ENCODE measurements at regions not wholly inside any gene's neighbourhood (a gene's known extent, or its start where the extent isn't known, plus 50 kb on each side); places are given as distances from the start of the nearest gene placed in this dataset.
"Not testable (repeated sequence)": the region's sequence is repeated elsewhere in the genome, so short reads cannot be mapped to it uniquely, and the experiment has no call there.

DNA sequence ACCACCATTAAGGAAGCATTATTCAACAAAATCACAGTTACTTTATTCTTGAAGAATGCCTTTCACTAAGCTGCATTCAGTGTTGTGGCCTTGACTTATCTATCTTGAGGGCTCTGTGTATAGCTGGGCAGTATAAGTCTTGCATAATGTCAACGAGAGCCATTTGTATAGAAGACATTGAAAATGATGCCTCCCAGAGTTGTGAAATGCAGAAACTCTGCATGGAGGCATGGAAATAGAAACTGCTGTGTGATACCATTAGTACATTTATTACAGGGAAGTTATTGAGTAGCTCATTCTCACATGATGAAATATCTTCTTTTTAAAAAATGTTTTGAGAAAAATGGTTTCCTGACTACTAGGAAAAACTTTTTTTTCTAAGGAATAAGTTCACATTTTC lies 111.4 kb upstream of the SNX7 start:
- TF ChIP-seq, protein P1, sequence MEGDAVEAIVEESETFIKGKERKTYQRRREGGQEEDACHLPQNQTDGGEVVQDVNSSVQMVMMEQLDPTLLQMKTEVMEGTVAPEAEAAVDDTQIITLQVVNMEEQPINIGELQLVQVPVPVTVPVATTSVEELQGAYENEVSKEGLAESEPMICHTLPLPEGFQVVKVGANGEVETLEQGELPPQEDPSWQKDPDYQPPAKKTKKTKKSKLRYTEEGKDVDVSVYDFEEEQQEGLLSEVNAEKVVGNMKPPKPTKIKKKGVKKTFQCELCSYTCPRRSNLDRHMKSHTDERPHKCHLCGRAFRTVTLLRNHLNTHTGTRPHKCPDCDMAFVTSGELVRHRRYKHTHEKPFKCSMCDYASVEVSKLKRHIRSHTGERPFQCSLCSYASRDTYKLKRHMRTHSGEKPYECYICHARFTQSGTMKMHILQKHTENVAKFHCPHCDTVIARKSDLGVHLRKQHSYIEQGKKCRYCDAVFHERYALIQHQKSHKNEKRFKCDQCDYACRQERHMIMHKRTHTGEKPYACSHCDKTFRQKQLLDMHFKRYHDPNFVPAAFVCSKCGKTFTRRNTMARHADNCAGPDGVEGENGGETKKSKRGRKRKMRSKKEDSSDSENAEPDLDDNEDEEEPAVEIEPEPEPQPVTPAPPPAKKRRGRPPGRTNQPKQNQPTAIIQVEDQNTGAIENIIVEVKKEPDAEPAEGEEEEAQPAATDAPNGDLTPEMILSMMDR (IDR thresholded peaks at IDR 0.05; ENCODE audit: control insufficient read depth, insufficient read depth, low read depth, low read length, missing control alignments), result no peak
- H3K4me3 ChIP-seq (ENCODE audit: control insufficient read depth, low read depth, low read length), result no peak overlapping the region
- DNase-seq (ENCODE audit: low read depth), result no peak

DNA sequence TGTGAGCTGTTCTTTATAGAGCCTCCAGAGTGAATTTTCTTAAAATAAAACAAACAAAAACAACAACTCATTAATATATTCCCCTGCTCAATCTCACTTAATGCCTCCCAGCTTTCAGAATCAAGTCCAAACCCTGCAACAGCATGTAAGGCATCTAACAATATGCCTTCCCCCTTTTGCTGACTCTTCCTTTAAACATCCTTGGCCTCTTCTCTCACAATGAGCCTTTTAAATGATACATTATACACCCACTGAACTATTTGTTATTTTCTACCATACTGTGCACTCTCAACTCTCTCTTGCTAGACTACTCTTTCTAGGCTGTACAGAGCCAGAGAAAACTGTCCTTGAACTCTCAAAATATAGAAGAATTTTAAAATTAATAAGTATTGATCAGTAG lies 115.2 kb upstream of the SNX7 start:
- no peak overlapping the region for H3K4me3 ChIP-seq (ENCODE audit: control insufficient read depth, low read depth, low read length)
- TF ChIP-seq, protein P1 (IDR thresholded peaks at IDR 0.05; ENCODE audit: control insufficient read depth, insufficient read depth, low read depth, low read length, missing control alignments), result no peak
- no peak for DNase-seq (ENCODE audit: low read depth)

DNA sequence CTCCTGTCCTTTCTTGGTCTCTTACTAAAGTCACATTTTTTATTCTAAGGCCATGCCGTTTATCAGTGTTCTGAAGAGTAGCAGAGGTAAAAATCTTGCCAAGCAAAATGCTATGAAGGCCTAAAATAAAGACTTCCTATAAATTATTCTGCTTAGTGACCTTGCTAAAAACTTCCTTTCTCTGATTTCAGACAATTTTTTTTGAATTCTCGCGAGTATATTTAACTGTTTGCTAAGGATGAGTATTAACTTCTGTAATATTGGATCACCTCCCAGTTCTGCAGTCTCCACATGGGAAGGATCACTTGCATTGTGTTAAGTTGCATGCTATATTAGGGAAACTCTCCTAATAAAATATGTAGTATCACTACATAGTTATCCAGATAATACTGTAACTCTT lies 123.4 kb upstream of the SNX7 start:
- TF ChIP-seq, protein P1 (IDR thresholded peaks at IDR 0.05; ENCODE audit: control insufficient read depth, insufficient read depth, low read depth, low read length, missing control alignments), result no peak
- no peak overlapping the region for H3K4me3 ChIP-seq (ENCODE audit: control insufficient read depth, low read depth, low read length)
- no peak for DNase-seq (ENCODE audit: low read depth)

DNA sequence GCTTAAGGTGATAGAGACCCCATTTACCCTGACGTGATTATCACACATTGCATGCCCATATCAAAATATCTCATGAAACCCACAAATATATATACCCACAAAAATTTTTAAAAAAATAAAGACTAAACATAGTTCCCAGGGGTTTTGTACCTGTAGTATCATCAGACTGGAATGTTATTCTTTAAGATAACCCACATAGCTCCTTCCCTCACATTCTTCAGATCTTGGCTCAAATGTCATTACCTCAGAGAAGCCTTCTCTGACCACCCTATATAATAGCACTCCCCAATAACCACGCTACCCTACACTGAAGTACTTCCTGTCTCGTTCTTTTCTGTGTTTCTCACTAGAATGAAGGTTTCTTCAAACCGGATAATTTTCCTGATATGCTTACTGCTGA lies 138.3 kb upstream of the SNX7 start:
- no peak overlapping the region for H3K4me3 ChIP-seq (ENCODE audit: control insufficient read depth, low read depth, low read length)
- TF ChIP-seq, protein P1 (IDR thresholded peaks at IDR 0.05; ENCODE audit: control insufficient read depth, insufficient read depth, low read depth, low read length, missing control alignments), result no peak
- no peak for DNase-seq (ENCODE audit: low read depth)

DNA sequence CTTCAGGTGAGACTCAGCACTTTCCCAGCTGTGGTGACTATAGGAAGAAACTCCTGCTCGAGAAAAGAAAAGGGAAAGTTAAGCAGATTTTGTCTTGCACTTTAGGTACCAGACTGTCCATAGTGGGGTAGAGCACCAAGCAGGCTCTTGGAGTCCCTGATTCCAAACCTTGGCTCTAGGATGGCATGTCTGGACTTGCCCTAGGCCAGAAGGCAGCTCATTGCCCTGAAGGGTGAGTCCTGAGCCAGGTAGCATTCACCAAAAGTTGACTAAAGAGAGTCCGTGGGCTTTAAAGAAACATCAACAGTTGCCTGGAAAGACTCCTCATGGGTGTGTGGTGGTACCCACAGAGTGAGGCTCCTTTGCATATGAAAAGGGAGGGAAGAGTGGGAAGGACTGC lies 145.2 kb upstream of the SNX7 start:
- TF ChIP-seq, protein P1 (IDR thresholded peaks at IDR 0.05; ENCODE audit: control insufficient read depth, insufficient read depth, low read depth, low read length, missing control alignments), result no peak
- no peak for DNase-seq (ENCODE audit: low read depth)
- H3K4me3 ChIP-seq (ENCODE audit: control insufficient read depth, low read depth, low read length), result no peak overlapping the region

DNA sequence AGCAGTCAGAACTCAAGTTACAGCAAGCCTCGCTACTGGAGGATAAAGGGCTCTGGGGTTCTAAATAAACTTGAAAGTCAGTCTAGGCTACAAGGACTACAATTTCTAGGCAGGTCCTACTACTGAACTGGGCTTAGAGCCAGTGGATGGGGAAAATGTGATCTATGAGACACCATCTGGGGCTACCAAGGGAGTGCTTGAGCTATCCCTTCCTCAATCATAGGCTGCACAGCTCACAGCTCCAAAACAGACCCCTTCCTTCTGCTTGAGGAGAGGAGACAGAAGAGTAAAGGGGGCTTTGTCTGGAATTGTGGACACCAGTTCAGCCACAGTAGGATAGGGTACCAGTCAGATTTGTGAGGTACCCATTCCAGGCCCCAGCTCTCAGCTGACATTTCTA lies 145.8 kb upstream of the SNX7 start:
- TF ChIP-seq, protein P1 (IDR thresholded peaks at IDR 0.05; ENCODE audit: control insufficient read depth, insufficient read depth, low read depth, low read length, missing control alignments), result no peak
- H3K4me3 ChIP-seq (ENCODE audit: control insufficient read depth, low read depth, low read length), result no peak overlapping the region
- DNase-seq (ENCODE audit: low read depth), result no peak

DNA sequence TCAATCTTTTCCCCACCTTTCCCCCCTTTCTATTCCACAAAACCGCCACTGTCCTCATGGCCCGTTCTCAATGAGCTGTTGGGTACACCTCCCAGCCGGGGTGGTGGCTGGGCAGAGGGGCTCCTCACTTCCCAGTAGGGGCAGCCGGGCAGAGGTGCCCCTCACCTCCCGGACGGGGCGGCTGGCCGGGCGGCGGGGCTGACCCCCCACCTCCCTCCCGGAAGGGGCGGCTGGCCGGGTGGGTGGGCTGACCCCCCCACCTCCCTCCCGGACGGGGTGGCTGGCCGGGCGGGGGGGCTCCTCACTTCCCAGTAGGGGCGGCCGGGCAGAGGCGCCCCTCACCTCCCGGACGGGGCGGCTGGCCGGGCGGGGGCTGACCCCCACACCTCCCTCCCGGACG lies 149.3 kb upstream of the SNX7 start:
- DNase-seq (ENCODE audit: low read depth); H3K4me3 ChIP-seq (ENCODE audit: control insufficient read depth, low read depth, low read length): not testable (repeated sequence)
